ENCODE measurements at regions not wholly inside any gene's neighbourhood (a gene's known extent, or its start where the extent isn't known, plus 50 kb on each side); places are given as distances from the start of the nearest gene placed in this dataset.

DNA sequence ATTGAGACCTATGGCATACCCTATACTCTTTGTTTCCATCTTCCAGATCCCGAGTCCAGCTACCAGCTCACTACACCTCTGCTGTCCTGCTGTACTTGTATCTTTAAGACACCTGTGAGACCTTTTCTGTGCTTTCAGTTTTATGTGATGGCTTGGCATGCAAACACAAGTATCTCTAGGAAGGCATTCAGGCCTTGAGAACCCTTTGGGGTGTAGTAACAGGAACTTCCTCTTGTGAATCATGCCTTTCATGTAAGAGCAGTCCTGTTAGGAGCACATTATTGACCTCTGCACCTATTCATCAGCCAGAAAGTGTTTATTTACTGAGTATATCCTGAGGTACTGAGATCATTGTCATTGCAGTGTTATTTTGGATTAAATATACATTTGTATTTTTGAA, 87.0 kb upstream of the HTR2A start:
- H3K4me3 ChIP-seq: no peak overlapping the region
- TF ChIP-seq, protein P1, sequence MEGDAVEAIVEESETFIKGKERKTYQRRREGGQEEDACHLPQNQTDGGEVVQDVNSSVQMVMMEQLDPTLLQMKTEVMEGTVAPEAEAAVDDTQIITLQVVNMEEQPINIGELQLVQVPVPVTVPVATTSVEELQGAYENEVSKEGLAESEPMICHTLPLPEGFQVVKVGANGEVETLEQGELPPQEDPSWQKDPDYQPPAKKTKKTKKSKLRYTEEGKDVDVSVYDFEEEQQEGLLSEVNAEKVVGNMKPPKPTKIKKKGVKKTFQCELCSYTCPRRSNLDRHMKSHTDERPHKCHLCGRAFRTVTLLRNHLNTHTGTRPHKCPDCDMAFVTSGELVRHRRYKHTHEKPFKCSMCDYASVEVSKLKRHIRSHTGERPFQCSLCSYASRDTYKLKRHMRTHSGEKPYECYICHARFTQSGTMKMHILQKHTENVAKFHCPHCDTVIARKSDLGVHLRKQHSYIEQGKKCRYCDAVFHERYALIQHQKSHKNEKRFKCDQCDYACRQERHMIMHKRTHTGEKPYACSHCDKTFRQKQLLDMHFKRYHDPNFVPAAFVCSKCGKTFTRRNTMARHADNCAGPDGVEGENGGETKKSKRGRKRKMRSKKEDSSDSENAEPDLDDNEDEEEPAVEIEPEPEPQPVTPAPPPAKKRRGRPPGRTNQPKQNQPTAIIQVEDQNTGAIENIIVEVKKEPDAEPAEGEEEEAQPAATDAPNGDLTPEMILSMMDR (IDR thresholded peaks at IDR 0.05): no peak
- H3K9me3 ChIP-seq: no peaks in the 10 kb centered on the region
- H3K27me3 ChIP-seq: no peaks in the 10 kb centered on the region
- intact Hi-C loops (cut with DNase I): no loop called here
- no peaks in the 10 kb centered on the region for H3K4me1 ChIP-seq
- no peak overlapping the region for H3K9ac ChIP-seq (ENCODE audit: low read depth in 2 of 2, low read length in 2 of 2)
- H3K27ac ChIP-seq: no peak overlapping the region
- H3K36me3 ChIP-seq: no peaks in the 10 kb centered on the region
- DNase-seq: no peak

DNA sequence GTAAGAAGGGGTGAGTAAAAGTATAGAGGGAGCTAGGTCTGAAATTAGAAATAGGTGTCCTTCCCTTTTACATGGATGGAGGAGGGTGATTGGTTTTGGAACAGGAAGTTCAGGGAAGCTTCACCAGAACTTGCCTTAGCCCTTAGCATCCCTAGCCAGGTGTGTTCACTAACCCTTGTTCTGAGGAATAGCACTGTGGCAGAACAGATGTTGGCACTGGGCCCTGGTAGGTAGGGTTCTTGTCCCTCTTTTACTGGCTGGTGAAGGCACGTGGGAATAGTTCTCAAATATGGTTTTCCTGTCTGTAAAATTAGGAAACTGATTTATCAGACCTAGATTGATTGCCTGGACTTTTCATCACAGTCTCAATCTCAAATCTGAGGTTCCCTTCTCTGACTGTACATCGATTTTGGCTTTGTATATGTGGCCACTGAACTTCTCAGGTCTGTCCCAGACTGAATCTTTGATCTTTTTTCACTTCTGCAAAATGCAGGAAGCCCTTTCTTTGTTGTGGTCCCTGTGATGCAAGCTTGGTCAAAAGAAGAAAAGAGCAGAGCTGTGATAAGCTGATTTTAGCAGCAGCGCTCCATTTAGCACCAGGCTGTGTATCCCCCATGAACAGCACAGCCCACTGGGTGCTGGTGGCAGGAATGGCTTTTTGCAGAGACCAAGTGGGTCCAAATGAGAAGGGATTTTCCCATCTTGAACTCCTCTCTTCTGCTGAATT, 86.2 kb upstream of the HTR2A start:
- Histone ChIP-seq H3K9me3 (no peaks in the 10 kb centered on the region), H3K27ac (no peak overlapping the region), H3K4me3 (no peak overlapping the region), H3K4me1 (no peaks in the 10 kb centered on the region), H3K9ac (ENCODE audit: low read depth in 2 of 2, low read length in 2 of 2) (no peak overlapping the region), H3K36me3 (no peaks in the 10 kb centered on the region), H3K27me3 (no peaks in the 10 kb centered on the region)
- no peak for DNase-seq
- TF ChIP-seq, protein P1 (IDR thresholded peaks at IDR 0.05): no peak
- intact Hi-C loops (cut with DNase I): no loop called here

DNA sequence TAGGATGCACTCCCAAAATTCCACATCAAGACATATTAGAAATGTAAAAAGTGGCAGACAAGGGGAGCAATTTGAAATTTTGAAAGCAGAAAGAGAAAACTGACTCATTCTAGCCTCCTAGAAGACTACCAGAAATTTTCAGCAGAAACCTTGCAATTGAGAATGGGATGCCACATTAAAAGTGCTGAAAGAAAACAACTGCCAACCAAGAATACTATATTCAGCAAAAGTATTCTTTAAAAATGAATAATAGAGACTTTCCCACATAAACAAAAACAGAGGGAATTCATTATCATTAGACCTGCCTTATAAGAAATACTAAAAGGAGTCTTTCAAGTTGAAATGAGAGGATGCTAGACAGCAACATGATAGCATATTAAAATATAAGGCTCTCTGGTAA, 78.3 kb upstream of the HTR2A start:
- H3K27me3 ChIP-seq: no peaks in the 10 kb centered on the region
- no peak overlapping the region for H3K4me3 ChIP-seq
- no peaks in the 10 kb centered on the region for H3K9me3 ChIP-seq
- TF ChIP-seq, protein P1 (IDR thresholded peaks at IDR 0.05): no peak
- no peaks in the 10 kb centered on the region for H3K36me3 ChIP-seq
- intact Hi-C loops (cut with DNase I): loop anchor here (10.0 kb wide), 1 partner anchor 140 kb away; no protein-coding TSS in a partner anchor
- H3K27ac ChIP-seq: no peak overlapping the region
- DNase-seq: no peak
- no peak overlapping the region for H3K9ac ChIP-seq (ENCODE audit: low read depth in 2 of 2, low read length in 2 of 2)
- H3K4me1 ChIP-seq: no peaks in the 10 kb centered on the region

DNA sequence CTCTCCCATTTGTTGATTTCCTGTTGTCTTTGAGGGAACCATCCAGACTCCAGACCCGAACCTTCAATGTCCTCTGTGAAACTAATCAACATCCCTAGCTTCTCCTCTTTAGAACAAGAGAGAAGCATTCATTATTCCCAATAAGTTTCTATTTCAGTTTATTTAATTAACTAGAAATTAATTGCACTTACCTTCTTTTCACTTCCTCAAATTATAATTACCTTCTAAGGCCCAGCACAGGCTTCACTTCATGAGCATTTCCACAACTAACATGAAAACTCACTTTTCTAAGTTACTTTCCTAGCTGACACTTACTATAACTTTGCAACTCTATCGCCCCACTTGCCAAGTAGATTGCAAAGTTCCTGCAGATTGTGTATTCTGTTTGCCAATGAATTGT, 71.6 kb upstream of the HTR2A start:
- intact Hi-C loops (cut with DNase I): no loop called here
- no peak overlapping the region for H3K9ac ChIP-seq (ENCODE audit: low read depth in 2 of 2, low read length in 2 of 2)
- DNase-seq: no peak
- H3K27me3 ChIP-seq: no peaks in the 10 kb centered on the region
- no peak overlapping the region for H3K4me3 ChIP-seq
- H3K27ac ChIP-seq: no peak overlapping the region
- no peaks in the 10 kb centered on the region for H3K9me3 ChIP-seq
- H3K4me1 ChIP-seq: no peaks in the 10 kb centered on the region
- H3K36me3 ChIP-seq: no peaks in the 10 kb centered on the region
- TF ChIP-seq, protein P1 (IDR thresholded peaks at IDR 0.05): no peak

DNA sequence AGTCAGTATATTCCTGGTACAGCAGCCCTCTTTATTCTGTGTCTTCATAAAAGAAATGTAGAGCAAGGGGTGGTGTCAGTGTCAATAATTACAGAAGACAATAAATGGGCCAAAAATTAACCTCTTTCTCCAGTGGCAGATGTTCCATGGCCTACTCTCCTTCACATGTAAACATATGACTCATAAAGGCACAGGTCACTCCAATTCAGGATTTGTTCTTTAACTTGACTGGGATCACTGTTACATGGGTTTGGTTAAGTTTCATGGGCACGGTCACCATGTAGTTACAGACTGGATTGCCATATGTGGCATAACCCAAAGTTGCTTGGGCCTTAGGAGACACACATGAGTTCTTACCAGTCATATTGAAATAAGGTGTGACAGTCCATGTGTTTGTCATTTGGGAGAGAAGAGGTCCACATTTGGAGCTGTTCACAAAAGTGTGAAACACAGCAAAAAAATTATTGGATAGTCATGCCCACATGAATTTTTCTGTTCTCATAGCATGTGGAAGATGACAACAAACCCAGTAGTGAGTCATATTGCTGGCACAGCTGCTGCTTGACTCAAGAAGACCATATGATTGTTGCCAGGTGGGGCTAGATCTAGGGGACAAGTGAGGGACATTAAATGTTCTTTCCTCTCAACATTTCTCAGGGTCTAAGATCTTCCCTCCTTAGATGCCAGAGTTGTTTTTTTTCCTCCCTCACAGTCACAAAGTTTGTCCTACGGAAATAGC, 68.1 kb upstream of the HTR2A start:
- Histone ChIP-seq H3K4me3 (no peak overlapping the region), H3K9me3 (no peaks in the 10 kb centered on the region), H3K27ac (no peak overlapping the region), H3K4me1 (no peaks in the 10 kb centered on the region), H3K36me3 (no peaks in the 10 kb centered on the region), H3K27me3 (no peaks in the 10 kb centered on the region), H3K9ac (ENCODE audit: low read depth in 2 of 2, low read length in 2 of 2) (no peak overlapping the region)
- intact Hi-C loops (cut with DNase I): no loop called here
- TF ChIP-seq, protein P1 (IDR thresholded peaks at IDR 0.05): no peak
- DNase-seq: no peak

All from colonic mucosa (tissue), 4 donors.